HG03025 (cell line): ENCODE measurements at regions not wholly inside any gene's neighbourhood (a gene's known extent, or its start where the extent isn't known, plus 50 kb on each side); places are given as distances from the start of the nearest gene placed in this dataset.

Source experiments
- ATAC-seq: cut with Tn5 transposase; IDR thresholded peaks from one replicate; pipeline ENCODE4 v1.9.1; 2021; ENCODE audit warnings: mild to moderate bottlenecking, moderate library complexity; ENCODE audit not compliant: unreplicated experiment, low FRiP score

- no peak for ATAC-seq
Measured at GRCh38 chr6:120671519-120671918, 662.8 kb downstream of the TBC1D32 start.

GRCh38 chr6:120652506-120652905, 681.8 kb downstream of the TBC1D32 start:
- no peak for ATAC-seq

- ATAC-seq, result no peak
Measured at GRCh38 chr6:120648713-120649112, 685.6 kb downstream of the TBC1D32 start.

- no peak for ATAC-seq
Measured at GRCh38 chr6:120646101-120646500, 688.2 kb downstream of the TBC1D32 start.

GRCh38 chr6:120632975-120633374, 701.3 kb downstream of the TBC1D32 start:
- ATAC-seq, result no peak

- no peak for ATAC-seq
Measured at GRCh38 chr6:120627612-120628011, 706.7 kb downstream of the TBC1D32 start.

GRCh38 chr6:120622127-120622631, 712.1 kb downstream of the TBC1D32 start:
- ATAC-seq, result no peak

GRCh38 chr6:120620900-120621299, 713.4 kb downstream of the TBC1D32 start:
- no peak for ATAC-seq

GRCh38 chr6:120615238-120615637, 719.0 kb downstream of the TBC1D32 start:
- ATAC-seq, result no peak

- ATAC-seq, result no peak
Measured at GRCh38 chr6:120614723-120615122, 719.6 kb downstream of the TBC1D32 start.

GRCh38 chr6:120608826-120609225, 725.5 kb downstream of the TBC1D32 start:
- ATAC-seq, result no peak

GRCh38 chr6:120606743-120607142, 727.5 kb downstream of the TBC1D32 start:
- ATAC-seq, result no peak

- no peak for ATAC-seq
Measured at GRCh38 chr6:120604510-120604909, 729.8 kb downstream of the TBC1D32 start.

GRCh38 chr6:120590611-120591010, 743.7 kb downstream of the TBC1D32 start:
- no peak for ATAC-seq

- no peak for ATAC-seq
Measured at GRCh38 chr6:120588424-120588823, 745.9 kb downstream of the TBC1D32 start.

GRCh38 chr6:120587381-120587780, 746.9 kb downstream of the TBC1D32 start:
- ATAC-seq, result no peak

GRCh38 chr6:120584111-120584760, 750.0 kb downstream of the TBC1D32 start:
- ATAC-seq, result no peak

GRCh38 chr6:120576061-120576460, 758.2 kb downstream of the TBC1D32 start:
- ATAC-seq, result no peak

GRCh38 chr6:120569714-120570113, 764.6 kb downstream of the TBC1D32 start:
- no peak for ATAC-seq

GRCh38 chr6:120564779-120565178, 769.5 kb downstream of the TBC1D32 start:
- no peak for ATAC-seq

GRCh38 chr6:120558294-120558693, 776.0 kb downstream of the TBC1D32 start:
- ATAC-seq, result no peak

- no peak for ATAC-seq
Measured at GRCh38 chr6:120557554-120557953, 776.7 kb downstream of the TBC1D32 start.

- ATAC-seq, result no peak
Measured at GRCh38 chr6:120556491-120556890, 777.8 kb downstream of the TBC1D32 start.
